Left cardiac atrium (tissue), 4 donors: ENCODE measurements at regions not wholly inside any gene's neighbourhood (a gene's known extent, or its start where the extent isn't known, plus 50 kb on each side); places are given as distances from the start of the nearest gene placed in this dataset.

Experiments used
- ATAC-seq, 2 donors: fragments of 200-7000 bp; cut with Tn5 transposase; one replicate each; pipeline ENCODE4 v1.9.1; 2020; ENCODE audit warnings: mild to moderate bottlenecking in 2 of 2, moderate library complexity in 2 of 2
- DNase-seq: peaks from one replicate; pipeline ENCODE4 v3.0.0-alpha.2; 2020
- intact Hi-C, 2 donors: fragments of 100-400 bp; cut with DNase I; formaldehyde crosslinking; loops; one replicate each; pipeline versions ENCODE4 v1.14.1 to v1.15.1; 2022 to 2023
- donor health status: DM: no; HTN: yes; CAD: no.
- donor health status: DM: no; HTN: yes; CAD: no; lungs with severe emphysema.
- donor health status: DM: yes; HTN: yes; CAD: no.
- donor health status: Dilated cardiomyopathy.

GRCh38 chr1:209257454-209257853 lies 326.1 kb upstream of the CAMK1G start:
- ATAC-seq: no peak
- intact Hi-C loops: no loop called here
- DNase-seq: no peak

- ATAC-seq (peak in 1 of 2 donors; percentile 89), DNase-seq (no peak)
- intact Hi-C loops: no loop called here
Observed at GRCh38 chr1:209260136-209260535, 323.4 kb upstream of the CAMK1G start.

GRCh38 chr1:209262631-209263030 lies 320.9 kb upstream of the CAMK1G start:
- intact Hi-C loops: no loop called here
- no peak for DNase-seq
- no peak for ATAC-seq

GRCh38 chr1:209265301-209265700 lies 318.2 kb upstream of the CAMK1G start:
- ATAC-seq (no peak), DNase-seq (no peak)
- intact Hi-C loops: no loop called here

- DNase-seq (no peak), ATAC-seq (no peak)
- intact Hi-C loops: no loop called here
Observed at GRCh38 chr1:209266590-209267205, 316.8 kb upstream of the CAMK1G start.

GRCh38 chr1:209267968-209268367 lies 315.5 kb upstream of the CAMK1G start:
- ATAC-seq (no peak), DNase-seq (no peak)
- intact Hi-C loops: no loop called here

- ATAC-seq: no peak
- DNase-seq: no peak
- intact Hi-C loops: no loop called here
Observed at GRCh38 chr1:209268479-209268878, 315.0 kb upstream of the CAMK1G start.

GRCh38 chr1:209276321-209276720 lies 307.2 kb upstream of the CAMK1G start:
- ATAC-seq: no peak
- DNase-seq: no peak
- intact Hi-C loops: no loop called here

- intact Hi-C loops: no loop called here
- DNase-seq: no peak
Observed at GRCh38 chr1:209277662-209278061, 305.9 kb upstream of the CAMK1G start.

GRCh38 chr1:209291715-209292114 lies 291.8 kb upstream of the CAMK1G start:
- intact Hi-C loops: no loop called here
- ATAC-seq (no peak), DNase-seq (no peak)

More at GRCh38 chr1:209277662-209278061, 305.9 kb upstream of the CAMK1G start:
- no peak for ATAC-seq

GRCh38 chr1:209302779-209303568 lies 280.5 kb upstream of the CAMK1G start:
- no peak for DNase-seq
- intact Hi-C loops: no loop called here
- ATAC-seq: no peak

- intact Hi-C loops: no loop called here
- DNase-seq (no peak), ATAC-seq (no peak)
Observed at GRCh38 chr1:209304166-209304565, 279.3 kb upstream of the CAMK1G start.

- intact Hi-C loops: no loop called here
- DNase-seq (no peak), ATAC-seq (no peak)
Observed at GRCh38 chr1:209305221-209305954, 278.1 kb upstream of the CAMK1G start.

GRCh38 chr1:209307846-209308245 lies 275.7 kb upstream of the CAMK1G start:
- intact Hi-C loops: no loop called here
- ATAC-seq (no peak), DNase-seq (no peak)

GRCh38 chr1:209309198-209309597 lies 274.3 kb upstream of the CAMK1G start:
- ATAC-seq (no peak), DNase-seq (no peak)
- intact Hi-C loops: no loop called here

- intact Hi-C loops: no loop called here
- ATAC-seq (no peak), DNase-seq (no peak)
Observed at GRCh38 chr1:209311770-209312169, 271.7 kb upstream of the CAMK1G start.

- DNase-seq: no peak
- no peak for ATAC-seq
- intact Hi-C loops: no loop called here
Observed at GRCh38 chr1:209316929-209317328, 266.6 kb upstream of the CAMK1G start.

GRCh38 chr1:209318181-209319056 lies 265.1 kb upstream of the CAMK1G start:
- intact Hi-C loops: no loop called here
- ATAC-seq (no peak), DNase-seq (no peak)

- ATAC-seq (no peak), DNase-seq (no peak)
- intact Hi-C loops: no loop called here
Observed at GRCh38 chr1:209319057-209319432, 264.5 kb upstream of the CAMK1G start.
